ENCODE measurements at regions not wholly inside any gene's neighbourhood (a gene's known extent, or its start where the extent isn't known, plus 50 kb on each side); places are given as distances from the start of the nearest gene placed in this dataset.
"Not testable (repeated sequence)": the region's sequence is repeated elsewhere in the genome, so short reads cannot be mapped to it uniquely, and the experiment has no call there.

DNA sequence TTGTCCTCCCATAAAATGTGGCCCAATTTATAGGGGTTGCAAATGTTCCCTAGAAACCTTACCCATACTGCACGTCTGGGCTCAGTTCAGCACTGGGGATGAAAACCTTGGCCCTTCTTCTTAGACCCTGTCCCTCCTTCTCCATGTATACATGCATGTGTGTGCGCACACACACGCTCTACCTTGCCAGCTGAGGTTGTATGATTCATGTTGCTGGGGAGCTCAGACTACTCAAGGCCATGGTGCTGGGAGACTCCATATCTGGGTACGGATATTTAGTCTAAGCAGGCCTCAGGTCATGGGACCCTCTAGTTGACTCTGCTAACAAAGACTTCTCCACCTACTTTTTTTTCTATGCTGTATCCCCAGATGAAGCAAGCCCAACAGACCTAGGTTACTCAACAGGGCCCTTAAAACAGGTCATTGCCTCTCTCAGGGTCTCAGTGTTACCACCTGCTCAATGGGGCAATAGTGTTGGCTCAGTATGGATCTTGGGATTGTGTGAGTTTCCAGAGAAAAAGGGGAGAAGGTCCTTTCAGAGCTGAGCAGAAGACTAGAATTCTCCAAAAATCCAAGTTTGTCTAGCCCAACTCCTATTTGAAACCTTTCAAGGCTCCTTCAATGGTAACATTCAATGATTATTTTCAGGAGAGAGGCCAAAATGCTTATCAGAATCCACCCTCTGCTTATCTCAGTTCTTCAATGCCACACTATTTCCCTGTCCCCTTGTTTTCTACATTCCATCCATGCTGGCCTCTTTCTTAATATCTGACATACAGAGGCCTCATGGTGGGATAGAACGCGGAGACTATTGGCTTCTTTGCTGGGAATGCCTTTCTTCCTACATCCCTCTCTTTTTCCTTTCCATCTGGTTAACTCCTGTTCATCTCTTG lies 123.6 kb upstream of the PITX1 start:
- no peak for DNase-seq (ENCODE audit: low read depth in 3 of 3)

DNA sequence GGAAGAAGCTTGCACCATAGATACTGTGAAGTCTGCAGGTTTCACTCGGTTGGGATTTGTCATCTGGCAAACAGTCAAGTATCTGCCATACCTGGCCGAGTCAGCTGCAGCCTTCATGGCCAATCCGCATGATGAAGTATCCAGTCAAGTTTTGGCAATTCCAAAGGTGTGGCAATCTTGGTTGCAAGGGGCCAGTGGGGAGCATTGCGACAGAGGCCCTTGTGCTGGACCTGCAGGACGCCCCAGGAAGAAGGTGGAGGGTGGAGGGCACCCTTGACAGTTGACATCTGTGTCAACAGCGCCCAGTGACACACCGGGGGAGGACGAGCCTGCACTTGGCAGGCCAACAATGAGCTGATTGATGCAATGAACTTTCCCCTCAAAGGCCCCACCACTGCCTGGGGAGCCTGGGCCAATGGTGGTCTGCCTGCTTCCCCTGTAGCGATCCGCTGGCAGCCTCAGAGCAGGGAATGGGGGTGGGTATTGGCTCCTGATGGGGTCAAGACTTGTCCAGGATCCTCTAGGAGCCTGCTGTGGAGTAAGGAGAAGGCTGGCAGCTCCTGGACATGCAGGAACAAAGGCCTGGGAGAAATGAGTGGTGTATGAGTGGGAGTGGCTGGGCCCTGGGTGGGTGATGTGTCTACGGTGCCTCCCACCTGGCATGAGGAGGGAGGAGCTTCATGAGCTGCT lies 122.8 kb upstream of the PITX1 start:
- no peak for DNase-seq (ENCODE audit: low read depth in 3 of 3)

DNA sequence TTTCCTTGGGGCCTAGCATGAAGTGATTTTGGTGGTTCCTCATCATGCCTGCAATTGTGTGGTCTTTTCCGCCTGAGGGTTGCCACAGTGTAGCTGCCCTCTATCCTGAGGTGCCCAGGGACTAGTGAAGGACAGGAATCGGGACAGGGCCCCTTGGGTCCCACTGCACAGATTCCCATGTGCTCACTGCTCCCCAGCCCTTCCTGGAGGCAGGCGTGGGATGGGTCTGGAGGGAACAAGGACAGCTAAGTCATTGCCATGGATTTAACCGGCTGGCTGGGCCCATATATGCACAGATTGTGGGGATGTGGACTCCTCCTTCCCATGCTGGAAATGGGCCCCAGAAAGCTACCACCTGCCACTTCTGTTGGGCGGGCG lies 122.3 kb upstream of the PITX1 start:
- DNase-seq (ENCODE audit: low read depth in 3 of 3) = no peak

DNA sequence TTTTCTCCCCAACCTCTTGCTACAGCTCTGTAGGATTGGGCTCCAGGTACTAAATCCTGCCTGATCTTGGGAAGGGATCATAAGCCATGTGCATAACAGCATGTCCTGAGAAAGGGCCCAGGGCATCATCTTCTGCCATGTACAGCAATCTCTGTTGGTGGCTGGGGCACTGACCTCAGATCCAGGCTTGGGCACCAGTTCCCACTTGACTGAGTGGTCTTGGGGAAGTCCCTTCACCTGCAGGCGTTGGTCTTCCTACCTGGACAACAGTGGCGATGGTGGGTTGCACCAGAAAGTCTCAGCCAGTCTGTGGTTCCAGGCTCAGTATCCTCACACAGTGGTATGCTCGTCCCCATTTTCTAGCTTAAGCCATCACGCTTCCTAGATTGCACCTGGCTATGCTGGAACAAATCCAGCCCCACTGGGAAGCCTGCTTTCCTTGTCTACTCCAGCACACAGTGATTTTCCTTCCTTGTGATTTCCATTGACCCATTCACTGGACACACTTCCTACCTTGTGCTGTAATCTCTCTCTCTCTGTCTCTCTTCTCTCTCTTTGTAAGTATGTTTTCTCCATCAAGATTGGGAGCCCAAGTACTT lies 121.7 kb upstream of the PITX1 start:
- no peak for DNase-seq (ENCODE audit: low read depth in 3 of 3)

DNA sequence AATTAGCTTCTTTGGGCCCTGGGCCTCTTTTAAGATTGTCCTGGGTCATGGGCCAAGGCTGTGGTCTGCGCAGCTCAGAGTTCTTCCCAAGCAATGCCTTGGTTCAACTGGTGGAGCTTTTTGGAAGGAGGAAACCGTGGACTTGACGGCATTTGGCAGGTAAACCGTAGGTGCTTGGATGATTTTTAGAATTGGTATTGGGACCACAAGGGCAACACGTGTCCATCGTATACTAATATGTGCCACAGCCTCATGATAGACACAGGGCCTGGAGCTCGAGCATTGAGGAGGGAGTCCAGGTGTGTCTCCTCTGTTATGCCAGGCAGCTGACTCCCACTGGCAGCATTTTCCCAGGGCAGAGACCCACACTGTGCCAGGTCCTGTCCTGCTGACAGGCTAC lies 120.9 kb upstream of the PITX1 start:
- no peak for DNase-seq (ENCODE audit: low read depth in 3 of 3)

DNA sequence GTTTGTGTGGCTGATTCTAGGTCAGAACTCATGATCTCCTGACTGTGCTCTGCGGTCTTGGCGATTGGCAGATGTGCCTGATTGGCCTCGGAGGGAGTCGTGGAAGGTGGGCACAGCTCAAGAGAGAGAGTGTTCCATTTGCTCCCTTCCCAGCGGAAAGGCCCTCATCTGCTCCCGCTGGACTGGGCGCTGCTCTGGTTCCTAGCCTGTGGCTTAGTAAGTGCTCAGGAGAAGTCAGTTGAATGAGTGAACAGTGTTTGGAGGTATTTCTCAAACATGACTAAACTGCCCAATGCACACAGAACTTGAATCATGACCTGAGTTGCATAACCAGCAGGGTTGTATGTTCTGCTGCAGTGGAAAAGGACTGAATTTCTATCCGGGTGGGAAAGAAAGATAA lies 120.2 kb upstream of the PITX1 start:
- DNase-seq (ENCODE audit: low read depth in 3 of 3) = no peak

DNA sequence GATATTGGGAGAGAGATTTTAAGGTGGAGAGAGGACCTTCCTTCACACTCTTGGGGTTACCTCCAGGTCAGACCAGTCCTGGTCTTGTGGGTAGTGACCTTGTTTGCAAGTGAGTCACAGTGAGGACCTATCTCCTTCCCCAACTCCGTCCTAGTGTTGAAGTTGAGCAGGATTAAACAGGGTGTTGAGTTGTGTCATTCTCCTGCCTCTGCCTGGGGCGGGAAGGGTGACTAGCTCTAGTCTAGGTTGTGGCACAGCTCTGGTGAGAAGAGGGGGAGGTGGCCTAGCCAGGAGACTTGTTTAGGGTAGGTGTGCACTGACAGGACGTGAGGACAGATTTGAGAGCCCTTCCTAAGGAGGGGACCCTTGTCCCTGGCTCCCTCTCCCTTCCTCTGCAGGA lies 119.6 kb upstream of the PITX1 start:
- DNase-seq (ENCODE audit: low read depth in 3 of 3) = no peak

DNA sequence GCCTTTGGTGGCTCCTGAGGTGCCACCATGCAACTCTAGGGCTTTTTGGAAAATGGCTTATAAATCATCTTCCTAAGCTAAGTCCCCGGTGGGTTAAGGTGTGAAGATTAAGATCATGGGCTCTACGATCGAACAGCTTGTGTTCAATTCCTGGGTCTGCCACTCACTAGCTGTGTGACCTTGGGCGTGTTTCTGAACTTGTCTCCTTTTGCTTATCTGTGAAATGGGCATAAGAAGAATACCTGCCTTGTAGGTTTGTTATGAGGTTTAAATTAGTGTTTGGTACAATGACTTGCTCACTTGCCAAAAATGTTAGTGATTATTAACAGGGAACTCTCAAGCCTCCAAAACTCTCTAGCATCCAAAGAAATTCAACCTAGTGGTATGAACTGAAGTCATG lies 119.2 kb upstream of the PITX1 start:
- no peak for DNase-seq (ENCODE audit: low read depth in 3 of 3)

DNA sequence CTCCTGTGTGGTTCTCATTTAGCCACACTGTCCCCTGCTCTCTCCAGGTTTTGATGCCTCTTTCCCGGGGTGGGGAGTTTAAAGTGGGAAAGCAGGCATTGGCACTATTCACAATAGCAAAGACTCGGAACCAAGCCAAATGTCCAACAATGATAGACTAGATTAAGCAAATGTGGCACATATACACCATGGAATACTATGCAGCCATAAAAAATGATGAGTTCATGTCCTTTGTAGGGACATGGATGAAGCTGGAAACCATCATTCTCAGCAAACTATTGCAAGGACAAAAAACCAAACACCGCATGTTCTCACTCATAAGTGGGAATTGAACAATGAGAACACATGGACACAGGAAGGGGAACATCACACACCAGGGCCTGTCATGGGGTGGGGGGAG lies 117.6 kb upstream of the PITX1 start:
- not testable (repeated sequence) for DNase-seq (ENCODE audit: low read depth in 3 of 3)

DNA sequence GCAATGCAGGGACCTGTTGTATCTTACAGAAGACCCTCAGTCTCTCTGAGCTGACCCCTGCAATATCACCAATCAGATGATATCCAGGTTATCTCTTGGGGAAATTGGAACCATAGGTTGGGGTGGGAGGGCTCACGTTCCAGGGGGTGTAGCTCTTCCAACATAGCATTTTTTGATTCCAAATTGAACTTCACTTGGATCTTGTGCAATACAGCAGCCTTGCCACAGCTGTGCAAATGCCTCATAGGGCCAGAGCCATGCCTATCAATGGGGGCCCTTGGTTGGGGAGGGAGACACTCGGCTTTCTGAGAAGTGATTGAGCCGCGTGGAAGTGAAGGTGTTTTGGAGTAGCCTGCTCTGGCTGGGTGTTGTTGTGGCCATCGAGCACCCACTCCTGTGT lies 117.2 kb upstream of the PITX1 start:
- DNase-seq (ENCODE audit: low read depth in 3 of 3) = no peak

DNA sequence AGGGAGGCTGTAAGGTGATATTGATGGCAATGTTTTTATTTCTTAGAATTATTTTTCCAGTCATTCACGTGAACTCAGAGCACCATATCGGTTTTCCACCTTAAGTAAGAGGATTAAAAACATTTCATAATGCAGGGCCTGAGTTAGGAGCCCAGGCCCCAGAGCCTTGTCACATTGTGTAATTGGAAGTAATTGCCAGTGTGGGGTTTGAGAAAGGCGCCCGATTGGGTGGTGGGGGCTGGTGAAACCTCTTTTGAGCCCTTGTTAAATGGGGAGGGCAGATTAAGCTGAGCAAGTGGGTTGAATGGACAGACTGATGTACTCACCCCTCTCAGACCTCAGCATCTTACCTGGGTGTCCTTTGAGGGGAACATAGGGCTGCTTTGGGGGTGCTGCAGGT lies 116.7 kb upstream of the PITX1 start:
- DNase-seq (ENCODE audit: low read depth in 3 of 3) = no peak

DNA sequence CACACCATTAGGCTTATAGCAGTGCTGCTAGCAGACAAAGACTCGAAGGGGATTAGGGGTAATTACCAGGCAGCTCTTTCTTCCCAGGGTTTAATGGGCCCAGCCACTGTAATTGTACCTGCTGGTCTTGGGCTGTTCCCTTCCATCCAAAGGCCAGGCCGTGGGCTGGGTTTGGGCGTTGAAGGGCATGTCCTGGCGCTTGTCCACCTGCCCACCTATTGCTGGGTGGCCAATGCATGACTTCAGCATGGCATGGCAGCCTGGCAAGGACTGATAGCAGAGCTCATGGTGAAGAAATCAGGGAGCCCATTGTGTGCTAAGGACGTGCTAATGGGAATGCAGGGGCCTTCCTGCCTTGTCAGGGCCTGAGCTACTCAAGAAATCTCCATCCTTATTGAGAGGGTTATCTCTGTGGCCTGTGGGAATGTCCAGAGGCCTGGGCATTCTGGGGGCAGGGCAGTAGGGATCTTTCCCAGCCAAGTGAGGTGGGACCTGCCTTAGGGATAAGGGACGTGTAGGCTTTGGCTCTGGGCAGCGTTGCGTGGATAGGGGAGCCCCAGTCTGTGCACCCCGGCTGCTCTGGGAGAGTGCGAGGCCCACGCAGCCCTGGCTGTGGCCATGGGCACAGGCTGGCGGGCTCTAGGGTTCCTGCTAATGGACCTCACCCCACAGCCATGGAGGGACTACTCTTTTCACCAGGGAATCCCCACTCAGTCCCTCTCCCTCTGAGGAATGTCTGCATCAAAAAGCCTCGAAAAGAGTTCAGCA lies 116.1 kb upstream of the PITX1 start:
- no peak for DNase-seq (ENCODE audit: low read depth in 3 of 3)

DNA sequence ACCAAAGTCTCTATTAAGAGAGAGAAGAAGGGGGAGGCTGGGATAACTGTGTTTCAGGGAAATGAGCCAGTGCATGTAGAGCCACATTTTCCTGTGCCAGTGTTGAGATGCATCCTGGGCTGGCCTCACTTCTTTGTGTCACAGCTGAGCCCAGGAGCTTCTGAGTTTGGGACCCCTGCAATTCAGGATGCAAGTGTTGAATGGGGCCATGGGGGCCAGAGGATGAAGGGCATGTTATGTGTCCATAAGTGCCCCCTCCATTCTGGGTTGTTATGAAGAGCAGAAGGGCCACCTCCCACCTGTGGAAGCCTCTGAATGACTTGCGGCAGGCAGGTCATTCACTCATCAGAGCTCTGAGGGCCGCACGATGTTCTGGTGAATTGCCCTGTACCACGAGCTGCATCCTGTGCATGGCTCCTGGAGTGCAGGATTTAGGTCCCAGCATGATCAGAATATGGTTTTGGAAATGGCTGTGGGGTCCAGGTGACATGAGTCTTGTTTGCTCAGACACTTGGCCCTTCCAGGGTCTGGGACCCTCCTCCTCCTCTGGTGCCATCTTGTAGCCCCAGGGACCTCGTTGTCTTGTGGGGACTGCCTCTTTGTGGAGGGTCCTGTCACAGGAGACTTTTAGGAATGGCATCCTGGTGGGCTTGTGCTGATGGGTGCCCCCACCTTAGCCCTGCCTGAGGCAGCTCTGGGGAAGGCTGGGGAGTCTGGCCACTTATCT lies 115.4 kb upstream of the PITX1 start:
- no peak for DNase-seq (ENCODE audit: low read depth in 3 of 3)

DNA sequence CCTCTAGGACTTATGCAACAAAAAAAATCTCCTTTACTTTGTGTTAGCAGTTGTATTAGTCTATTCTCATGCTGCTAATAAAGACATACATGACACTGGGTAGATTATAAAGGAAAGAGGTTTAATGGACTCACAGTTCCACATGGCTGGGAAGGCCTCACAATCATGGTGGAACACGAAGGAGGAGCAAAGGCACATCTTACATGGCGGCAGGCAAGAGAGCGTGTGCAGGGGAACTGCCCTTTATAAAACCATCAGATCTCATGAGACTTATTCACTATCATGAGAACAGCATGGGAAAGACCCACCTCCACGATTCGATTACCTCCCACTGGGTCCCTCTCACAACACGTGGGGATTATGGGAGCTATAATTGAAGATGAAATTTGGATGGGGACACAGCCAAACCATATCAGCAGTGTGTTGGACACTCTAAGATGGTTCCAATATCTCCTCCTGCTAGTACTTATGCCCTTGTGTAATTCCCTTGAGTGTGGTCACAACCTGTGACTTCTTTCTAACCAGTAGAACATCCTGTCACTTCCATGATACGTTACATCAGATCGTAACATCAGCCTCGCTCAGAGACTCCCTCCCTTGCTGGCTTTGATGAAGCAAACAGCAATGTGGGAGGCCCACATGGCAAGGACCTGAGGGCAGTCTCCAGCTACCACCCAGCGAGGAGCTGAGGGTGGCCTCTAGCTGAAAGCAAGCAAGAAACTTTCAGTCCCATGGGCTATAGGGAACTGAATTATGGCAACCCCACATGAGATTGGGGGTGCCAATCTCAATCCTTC lies 113.5 kb upstream of the PITX1 start:
- no peak for DNase-seq (ENCODE audit: low read depth in 3 of 3)

DNA sequence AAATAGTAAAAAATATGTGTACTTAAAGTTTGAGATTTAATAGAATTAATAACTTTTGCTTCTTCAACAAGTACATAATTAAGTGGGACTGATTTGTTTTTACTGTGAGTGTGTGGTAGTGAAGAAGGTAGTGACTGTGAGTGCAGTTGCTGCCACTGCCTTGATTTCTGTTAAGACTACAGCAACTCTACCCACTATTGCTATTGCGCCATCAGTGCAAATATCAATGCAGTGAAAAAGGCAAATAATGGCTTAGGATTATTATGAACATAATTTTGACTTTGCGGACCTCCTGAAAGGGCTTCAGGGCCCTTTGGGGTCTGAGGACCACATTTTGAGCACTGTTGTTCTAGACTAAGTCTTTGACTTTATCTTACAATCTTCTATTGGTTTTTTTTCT lies 112.0 kb upstream of the PITX1 start:
- no peak for DNase-seq (ENCODE audit: low read depth in 3 of 3)

DNA sequence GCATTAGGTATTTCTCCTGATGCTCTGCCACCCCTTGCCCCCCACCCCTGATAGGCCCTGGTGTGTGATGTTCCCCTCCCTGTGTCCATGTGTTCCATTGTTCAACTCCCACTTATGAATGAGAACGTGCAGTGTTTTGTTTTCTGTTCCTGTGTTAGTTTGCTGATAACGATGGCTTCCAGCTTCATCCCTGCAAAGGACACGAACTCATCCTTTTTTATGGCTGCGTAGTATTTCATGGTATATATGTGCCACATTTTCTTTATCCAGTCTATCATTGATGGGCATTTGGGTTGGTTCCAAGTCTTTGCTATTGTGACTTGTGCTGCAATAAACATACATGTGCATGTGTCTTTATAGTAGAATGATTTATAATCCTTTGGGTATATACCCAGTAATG lies 109.7 kb upstream of the PITX1 start:
- not testable (repeated sequence) for DNase-seq (ENCODE audit: low read depth in 3 of 3)

DNA sequence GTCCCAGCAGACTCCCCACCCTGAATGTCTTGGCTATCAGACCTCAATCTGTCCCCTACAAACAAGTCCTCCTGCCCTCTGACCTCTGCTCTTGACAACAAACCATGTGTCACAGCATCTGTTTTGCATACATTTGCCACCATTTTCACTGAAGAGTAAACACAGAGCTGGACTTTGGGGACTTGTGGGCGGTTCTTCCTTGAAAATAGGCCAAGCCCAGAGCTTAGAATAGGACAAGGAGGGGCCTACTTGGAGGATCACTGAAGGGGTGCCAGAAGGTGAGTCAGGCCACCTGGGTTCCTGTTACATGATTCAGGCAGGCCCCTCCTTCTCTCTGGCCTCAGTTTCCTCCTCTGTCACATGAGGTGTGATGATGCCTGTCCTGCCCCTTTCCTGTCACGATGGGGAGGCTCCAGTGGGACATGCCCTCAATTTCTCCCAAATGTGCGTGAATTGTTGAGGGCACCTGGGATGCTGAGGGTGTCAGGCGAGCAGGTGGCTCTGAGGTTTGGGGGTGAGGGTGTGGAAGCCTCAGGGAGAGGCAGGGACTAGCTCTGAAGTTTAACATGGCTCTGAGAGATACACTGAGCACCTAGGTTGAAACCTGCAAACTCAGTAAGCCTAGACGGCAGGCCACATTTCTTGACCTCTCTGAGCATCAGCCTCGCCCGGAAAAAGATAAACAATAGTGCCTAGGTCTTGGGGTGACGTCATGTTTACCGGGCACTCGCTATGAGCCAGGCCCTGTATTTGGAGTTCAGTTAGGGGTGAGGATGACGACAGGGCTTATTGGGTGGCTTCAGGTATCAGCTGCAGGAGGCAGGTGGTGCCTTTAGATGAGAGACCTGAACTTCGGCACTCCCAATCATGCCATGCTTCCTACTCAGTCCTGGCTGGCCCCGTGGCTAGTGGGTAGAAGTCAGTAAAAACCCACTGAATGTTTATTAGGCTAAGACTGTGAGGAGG lies 107.6 kb upstream of the PITX1 start:
- DNase-seq (ENCODE audit: low read depth in 3 of 3) = no peak

DNA sequence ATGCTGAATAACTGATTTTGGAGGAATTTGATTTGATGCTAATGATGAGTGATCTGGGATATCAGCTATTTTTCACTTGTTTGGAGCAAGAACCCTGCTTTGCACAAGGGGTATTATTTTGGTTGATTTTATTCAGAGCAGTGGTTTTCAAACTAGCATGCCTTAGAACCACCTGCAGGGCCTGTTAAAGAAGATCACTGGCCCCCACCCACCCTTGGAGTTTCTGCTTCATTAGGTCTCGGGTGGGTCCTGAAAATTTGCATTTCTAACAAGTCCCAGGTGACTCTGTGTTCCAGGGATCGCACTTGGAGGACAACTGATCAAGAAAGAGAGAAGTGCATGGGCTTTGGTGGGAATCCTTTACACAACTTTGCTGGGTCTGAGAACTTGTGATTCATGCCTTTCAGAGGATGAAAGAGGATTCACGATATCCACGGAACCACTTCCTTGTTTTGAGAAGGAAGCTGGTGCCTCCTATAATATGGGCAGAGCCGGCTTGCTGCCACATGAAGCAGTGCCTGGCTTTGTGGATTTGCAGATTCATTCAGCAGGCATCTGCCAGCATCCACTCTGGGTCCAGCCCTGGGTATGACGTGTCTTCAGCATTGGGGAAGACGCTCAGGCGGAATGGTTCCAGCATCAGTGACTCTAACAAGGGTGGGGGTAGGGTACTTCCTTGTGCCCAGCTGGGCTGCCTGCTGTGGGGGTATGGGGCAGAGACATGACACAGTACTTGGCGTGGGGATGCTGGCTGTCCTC lies 106.6 kb upstream of the PITX1 start:
- DNase-seq (ENCODE audit: low read depth in 3 of 3) = no peak

Measured in stimulated activated CD4-positive, alpha-beta T cell treated with anti-CD3 and anti-CD28 coated beads, TNF-alpha, amount 100 ng/mL, for 48 hours (primary cell).